Glutamatergic neuron (in vitro differentiated cells): ENCODE measurements at regions not wholly inside any gene's neighbourhood (a gene's known extent, or its start where the extent isn't known, plus 50 kb on each side); places are given as distances from the start of the nearest gene placed in this dataset.

Experiments used
- DNase-seq: peaks from one replicate; pipeline ENCODE4 v3.0.0; 2022
- H3K27ac Mint-ChIP-seq: one replicate; pipeline ENCODE4 v1.8.0; 2020; ENCODE audit warnings: mild to moderate bottlenecking, mixed read lengths, inconsistent platforms; ENCODE audit not compliant: unreplicated experiment
- H3K27me3 Mint-ChIP-seq: one replicate; pipeline ENCODE4 v1.8.0; 2020; ENCODE audit warnings: mild to moderate bottlenecking, moderate library complexity, mixed read lengths, inconsistent platforms; ENCODE audit not compliant: unreplicated experiment
- H3K36me3 Mint-ChIP-seq: one replicate; pipeline ENCODE4 v1.8.0; 2020; ENCODE audit warnings: mild to moderate bottlenecking, mixed read lengths, inconsistent platforms; ENCODE audit not compliant: unreplicated experiment
- H3K4me1 Mint-ChIP-seq: one replicate; pipeline ENCODE4 v1.8.0; 2020; ENCODE audit warnings: mild to moderate bottlenecking, low read depth, mixed read lengths, inconsistent platforms; ENCODE audit not compliant: unreplicated experiment
- H3K4me3 Mint-ChIP-seq: one replicate; pipeline ENCODE4 v1.8.0; 2020; ENCODE audit warnings: mild to moderate bottlenecking, mixed read lengths, inconsistent platforms; ENCODE audit not compliant: unreplicated experiment
- H3K9me3 Mint-ChIP-seq: one replicate; pipeline ENCODE4 v1.8.0; 2020; ENCODE audit warnings: mild to moderate bottlenecking, moderate library complexity, mixed read lengths, inconsistent platforms; ENCODE audit not compliant: unreplicated experiment
- TF ChIP-seq, protein P1 (sequence below): fragments of 200-600 bp; sonication (generic); IDR thresholded peaks from one replicate; pipeline ENCODE4 v1.5.0; 2021; ENCODE audit not compliant: partially characterized antibody, unreplicated experiment

- Mint-ChIP-seq H3K9me3 (peaks cover 17% of the 10 kb centered on the region), H3K27ac (no peak overlapping the region), H3K36me3 (no peaks in the 10 kb centered on the region), H3K4me1 (peaks cover 1% of the 10 kb centered on the region), H3K27me3 (peaks cover 4% of the 10 kb centered on the region), H3K4me3 (no peak overlapping the region)
- no peak for DNase-seq
- TF ChIP-seq, protein P1, sequence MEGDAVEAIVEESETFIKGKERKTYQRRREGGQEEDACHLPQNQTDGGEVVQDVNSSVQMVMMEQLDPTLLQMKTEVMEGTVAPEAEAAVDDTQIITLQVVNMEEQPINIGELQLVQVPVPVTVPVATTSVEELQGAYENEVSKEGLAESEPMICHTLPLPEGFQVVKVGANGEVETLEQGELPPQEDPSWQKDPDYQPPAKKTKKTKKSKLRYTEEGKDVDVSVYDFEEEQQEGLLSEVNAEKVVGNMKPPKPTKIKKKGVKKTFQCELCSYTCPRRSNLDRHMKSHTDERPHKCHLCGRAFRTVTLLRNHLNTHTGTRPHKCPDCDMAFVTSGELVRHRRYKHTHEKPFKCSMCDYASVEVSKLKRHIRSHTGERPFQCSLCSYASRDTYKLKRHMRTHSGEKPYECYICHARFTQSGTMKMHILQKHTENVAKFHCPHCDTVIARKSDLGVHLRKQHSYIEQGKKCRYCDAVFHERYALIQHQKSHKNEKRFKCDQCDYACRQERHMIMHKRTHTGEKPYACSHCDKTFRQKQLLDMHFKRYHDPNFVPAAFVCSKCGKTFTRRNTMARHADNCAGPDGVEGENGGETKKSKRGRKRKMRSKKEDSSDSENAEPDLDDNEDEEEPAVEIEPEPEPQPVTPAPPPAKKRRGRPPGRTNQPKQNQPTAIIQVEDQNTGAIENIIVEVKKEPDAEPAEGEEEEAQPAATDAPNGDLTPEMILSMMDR: no peak
Measured at GRCh38 chr22:48557473-48557872, 1270.2 kb downstream of the BRD1 start.

GRCh38 chr22:48556751-48557150, 1270.9 kb downstream of the BRD1 start:
- TF ChIP-seq, protein P1: no peak
- H3K4me1 Mint-ChIP-seq: peaks cover 1% of the 10 kb centered on the region
- no peak overlapping the region for H3K27ac Mint-ChIP-seq
- H3K4me3 Mint-ChIP-seq: no peak overlapping the region
- H3K36me3 Mint-ChIP-seq: no peaks in the 10 kb centered on the region
- H3K27me3 Mint-ChIP-seq: peaks cover 4% of the 10 kb centered on the region
- H3K9me3 Mint-ChIP-seq: peaks cover 17% of the 10 kb centered on the region
- no peak for DNase-seq

DNA sequence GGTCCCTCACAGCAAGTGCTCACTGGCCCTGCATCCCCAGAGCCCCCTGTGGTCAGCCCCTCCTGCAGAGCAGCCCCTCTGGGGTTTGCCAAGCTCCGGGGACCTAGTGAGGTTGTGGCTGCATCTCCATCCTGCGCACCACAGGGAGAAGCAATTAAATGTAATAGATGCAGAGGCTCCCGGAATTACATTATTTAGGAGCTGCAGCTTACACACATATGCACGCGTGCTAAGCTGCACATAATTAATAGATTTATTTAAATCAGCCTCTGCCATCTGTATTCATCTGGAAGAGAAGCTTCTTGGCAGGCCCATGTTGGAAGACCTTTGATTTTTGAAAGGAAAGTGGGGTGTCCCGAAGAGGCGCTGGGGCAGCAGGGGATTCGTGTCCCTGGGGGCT, 1271.5 kb downstream of the BRD1 start:
- Mint-ChIP-seq H3K4me1 (no peaks in the 10 kb centered on the region), H3K9me3 (peaks cover 20% of the 10 kb centered on the region), H3K27ac (no peak overlapping the region), H3K4me3 (no peak overlapping the region), H3K36me3 (no peaks in the 10 kb centered on the region), H3K27me3 (peaks cover 4% of the 10 kb centered on the region)
- DNase-seq: no peak
- TF ChIP-seq, protein P1: no peak

DNA sequence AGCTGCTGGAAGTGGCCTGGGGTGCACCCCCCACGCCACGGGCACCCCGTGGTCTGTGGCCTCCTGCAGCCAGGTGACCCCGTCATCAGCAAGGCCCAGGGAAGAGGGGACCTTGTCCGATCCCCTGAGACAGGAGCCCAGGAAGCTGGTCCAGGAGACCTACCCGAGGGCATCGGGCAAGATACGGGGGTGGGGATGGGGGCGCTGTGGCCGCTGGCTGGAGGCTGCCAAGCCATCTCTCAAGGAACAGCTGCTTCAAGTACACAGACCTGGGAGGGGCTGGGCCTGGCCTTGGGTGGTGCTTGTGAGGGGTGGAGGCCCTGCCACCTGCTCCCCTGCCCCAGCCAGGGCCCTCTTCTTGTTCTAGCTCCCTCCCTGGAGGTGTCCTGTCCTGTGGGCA, 1272.1 kb downstream of the BRD1 start:
- peaks cover 4% of the 10 kb centered on the region for H3K27me3 Mint-ChIP-seq
- no peak for DNase-seq
- TF ChIP-seq, protein P1: no peak
- no peak overlapping the region for H3K4me3 Mint-ChIP-seq
- H3K9me3 Mint-ChIP-seq: peaks cover 18% of the 10 kb centered on the region
- no peaks in the 10 kb centered on the region for H3K36me3 Mint-ChIP-seq
- H3K27ac Mint-ChIP-seq: no peak overlapping the region
- no peaks in the 10 kb centered on the region for H3K4me1 Mint-ChIP-seq

DNA sequence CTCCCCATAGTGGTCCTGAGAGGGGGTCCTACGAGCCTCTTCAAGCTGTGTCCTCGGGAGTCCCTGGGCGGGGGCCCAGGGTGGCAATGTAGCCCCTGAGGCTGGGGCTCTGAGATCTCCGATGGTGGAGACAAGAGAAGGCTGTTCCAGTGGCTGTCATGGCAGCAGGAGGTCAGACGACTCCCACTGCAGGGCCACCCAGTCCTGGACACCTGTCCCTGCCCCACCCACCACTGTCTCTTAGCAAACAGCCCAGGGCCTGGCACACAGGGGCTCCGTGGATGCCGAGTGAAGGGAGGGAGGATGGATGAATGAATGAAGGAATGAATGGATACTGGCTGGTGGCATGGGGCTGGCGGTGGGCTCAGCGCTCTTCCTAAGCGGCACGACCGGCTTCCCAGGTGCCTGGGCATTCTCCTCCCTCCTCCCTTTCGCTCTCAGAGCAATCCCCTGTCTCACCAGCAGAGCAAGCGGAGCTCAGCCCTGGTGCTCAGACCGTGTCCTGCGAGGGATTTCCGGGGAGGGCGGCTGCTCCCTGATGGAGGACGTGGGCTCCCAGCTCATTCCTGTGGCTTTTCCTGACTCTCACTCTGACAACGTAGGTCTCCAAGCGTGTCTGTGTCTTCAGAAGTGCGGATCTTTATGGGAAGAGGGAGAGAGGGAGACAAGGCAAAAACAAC, 1272.6 kb downstream of the BRD1 start:
- H3K4me3 Mint-ChIP-seq: no peak overlapping the region
- peak; percentile 48 for DNase-seq

More for the DNA sequence above, 1272.6 kb downstream of the BRD1 start:
- Mint-ChIP-seq H3K4me1 (no peaks in the 10 kb centered on the region), H3K27me3 (peaks cover 5% of the 10 kb centered on the region), H3K27ac (no peak overlapping the region), H3K36me3 (no peaks in the 10 kb centered on the region), H3K9me3 (peaks cover 18% of the 10 kb centered on the region)
- TF ChIP-seq, protein P1: no peak
